GM10266 (cell line): ENCODE measurements at regions not wholly inside any gene's neighbourhood (a gene's known extent, or its start where the extent isn't known, plus 50 kb on each side); places are given as distances from the start of the nearest gene placed in this dataset.

Source experiments
- DNase-seq: peaks from one replicate; pipeline ENCODE4 v3.0.0; 2012; ENCODE audit errors: extremely low spot score
- TF ChIP-seq, protein P1 (sequence below): IDR thresholded peaks from 2 replicates; pipeline ENCODE4 v1.5.1; 2012; ENCODE audit warnings: mild to moderate bottlenecking, low read depth; ENCODE audit not compliant: control insufficient read depth, insufficient read depth; ENCODE audit errors: missing control alignments

DNA sequence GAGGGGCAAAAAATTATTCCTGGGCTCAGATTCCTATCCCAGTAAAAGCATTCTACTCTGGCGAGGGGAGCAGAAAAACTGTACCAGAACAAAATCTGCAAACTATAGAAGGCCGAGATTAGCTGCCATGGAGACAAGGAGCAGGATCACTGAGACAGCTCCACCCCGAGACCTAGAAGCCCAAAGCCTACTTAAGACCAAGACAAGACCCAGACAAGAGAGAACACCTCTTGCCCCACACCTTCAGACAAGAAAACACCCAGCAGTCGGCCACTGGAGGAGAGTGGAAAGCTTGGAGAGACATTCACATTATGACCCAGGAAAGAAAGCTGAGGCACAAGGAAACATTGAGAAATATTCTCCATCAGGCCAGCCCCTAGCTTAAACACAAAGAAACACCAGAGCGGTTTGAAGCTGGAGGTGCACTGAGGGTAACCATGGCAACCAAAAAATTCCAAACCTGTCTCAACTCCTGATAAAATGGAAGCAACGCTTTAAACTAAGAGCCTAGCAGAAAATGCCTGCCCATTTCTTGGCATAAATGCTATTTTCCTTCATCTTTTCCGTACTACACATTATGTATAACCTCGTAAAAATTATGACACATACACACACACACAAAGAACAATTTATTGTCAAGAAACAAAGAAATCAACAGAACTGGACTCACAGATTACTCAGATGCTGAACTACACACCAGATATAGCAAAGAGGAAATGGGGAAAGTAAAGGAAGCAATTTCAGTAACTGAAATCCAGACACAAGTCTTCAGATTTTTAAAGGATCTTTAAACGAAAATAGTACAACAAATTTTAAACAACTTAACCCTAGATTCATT lies 53.8 kb upstream of the FTMT start:
- DNase-seq, result no peak
- TF ChIP-seq, protein P1, sequence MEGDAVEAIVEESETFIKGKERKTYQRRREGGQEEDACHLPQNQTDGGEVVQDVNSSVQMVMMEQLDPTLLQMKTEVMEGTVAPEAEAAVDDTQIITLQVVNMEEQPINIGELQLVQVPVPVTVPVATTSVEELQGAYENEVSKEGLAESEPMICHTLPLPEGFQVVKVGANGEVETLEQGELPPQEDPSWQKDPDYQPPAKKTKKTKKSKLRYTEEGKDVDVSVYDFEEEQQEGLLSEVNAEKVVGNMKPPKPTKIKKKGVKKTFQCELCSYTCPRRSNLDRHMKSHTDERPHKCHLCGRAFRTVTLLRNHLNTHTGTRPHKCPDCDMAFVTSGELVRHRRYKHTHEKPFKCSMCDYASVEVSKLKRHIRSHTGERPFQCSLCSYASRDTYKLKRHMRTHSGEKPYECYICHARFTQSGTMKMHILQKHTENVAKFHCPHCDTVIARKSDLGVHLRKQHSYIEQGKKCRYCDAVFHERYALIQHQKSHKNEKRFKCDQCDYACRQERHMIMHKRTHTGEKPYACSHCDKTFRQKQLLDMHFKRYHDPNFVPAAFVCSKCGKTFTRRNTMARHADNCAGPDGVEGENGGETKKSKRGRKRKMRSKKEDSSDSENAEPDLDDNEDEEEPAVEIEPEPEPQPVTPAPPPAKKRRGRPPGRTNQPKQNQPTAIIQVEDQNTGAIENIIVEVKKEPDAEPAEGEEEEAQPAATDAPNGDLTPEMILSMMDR, result no peak
